Hematopoietic multipotent progenitor cell treated with erythropoietin and hydrocortisone succinate and interleukin-3 and kit ligand, for 17 days (in vitro differentiated cells): ENCODE measurements at regions not wholly inside any gene's neighbourhood (a gene's known extent, or its start where the extent isn't known, plus 50 kb on each side); places are given as distances from the start of the nearest gene placed in this dataset.
"Not testable (repeated sequence)": the region's sequence is repeated elsewhere in the genome, so short reads cannot be mapped to it uniquely, and the experiment has no call there.

Source experiments
- DNase-seq: peaks from one replicate; pipeline ENCODE4 v3.0.0-alpha.2; 2015; ENCODE audit warnings: low spot score

GRCh38 chr15:69684823-69685222 lies 232.2 kb downstream of the RPLP1 start:
- not testable (repeated sequence) for DNase-seq

- no peak for DNase-seq
Observed at GRCh38 chr15:69685512-69686452, 233.2 kb downstream of the RPLP1 start.

DNA sequence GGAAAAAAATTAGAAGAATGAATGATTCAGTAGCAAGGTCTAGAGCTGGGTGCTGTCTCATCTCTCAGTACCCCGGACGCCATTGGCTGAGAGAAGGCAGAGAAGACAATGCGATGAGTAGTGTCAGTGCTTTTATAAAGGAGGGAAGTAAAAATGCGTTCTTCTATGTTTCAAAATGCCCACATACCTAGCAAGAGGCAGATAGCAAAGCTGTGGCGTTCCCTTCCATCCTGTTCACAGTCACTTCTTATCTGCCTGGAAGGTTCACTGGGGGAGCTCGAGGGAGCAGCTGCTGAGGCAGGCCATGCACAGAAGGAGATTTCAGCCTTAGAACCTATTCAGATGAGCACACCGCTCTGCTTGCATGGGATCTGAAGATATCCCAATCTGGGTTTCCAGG lies 234.0 kb downstream of the RPLP1 start:
- no peak for DNase-seq

GRCh38 chr15:69689133-69689532 lies 236.5 kb downstream of the RPLP1 start:
- DNase-seq, result no peak

DNA sequence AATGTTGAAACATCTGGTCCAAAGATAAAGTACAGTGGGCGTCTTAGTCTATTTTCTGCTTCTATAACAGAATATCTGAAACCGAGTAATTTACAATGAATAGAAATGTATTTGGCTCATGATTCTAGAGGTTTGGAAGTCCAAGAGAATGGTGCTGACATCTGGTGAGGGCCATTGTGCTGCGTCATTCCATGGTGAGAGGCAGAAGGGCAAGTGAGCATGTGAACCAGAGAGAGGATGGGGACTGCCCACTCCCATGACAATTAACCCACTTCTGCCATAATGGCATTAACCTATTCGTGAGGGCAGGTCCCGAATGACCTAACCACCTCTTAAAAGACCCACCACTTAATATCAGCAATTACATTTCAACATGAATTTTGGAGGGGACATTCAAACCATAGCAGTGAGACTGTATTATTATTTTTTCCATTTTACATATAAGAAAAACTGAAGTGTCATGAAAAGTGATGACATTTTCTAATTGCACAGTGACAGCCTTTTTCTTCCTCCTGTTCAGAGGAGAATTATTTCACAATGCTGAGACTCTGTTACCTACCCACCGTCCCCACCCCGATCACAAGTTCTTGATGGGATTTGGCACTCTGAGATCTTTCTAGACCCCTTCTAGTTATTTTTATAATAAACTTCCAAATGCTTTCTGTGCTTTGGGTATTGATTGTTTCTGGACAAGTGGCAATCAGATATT lies 238.8 kb downstream of the RPLP1 start:
- no peak for DNase-seq

DNA sequence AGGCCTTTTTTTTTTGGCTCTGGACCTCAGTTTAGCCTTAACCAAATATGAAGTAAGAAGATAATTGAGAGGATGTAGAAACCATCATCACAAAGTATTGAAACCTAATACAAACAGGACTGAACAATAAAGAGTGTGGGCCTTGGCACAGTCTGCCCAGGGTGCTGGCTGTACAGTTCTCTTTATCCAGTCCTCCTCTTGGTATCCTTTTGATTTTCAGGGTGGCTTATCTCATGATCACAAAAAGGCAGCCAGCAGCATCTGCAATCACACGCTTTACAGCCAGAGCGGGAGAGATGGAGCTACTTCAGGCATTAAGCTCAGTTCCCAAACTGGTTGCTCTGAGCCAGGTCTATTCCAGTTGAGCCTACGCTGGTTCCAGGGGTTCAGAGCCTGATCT lies 239.7 kb downstream of the RPLP1 start:
- DNase-seq, result no peak

- no peak for DNase-seq
Observed at GRCh38 chr15:69693059-69693458, 240.4 kb downstream of the RPLP1 start.

DNA sequence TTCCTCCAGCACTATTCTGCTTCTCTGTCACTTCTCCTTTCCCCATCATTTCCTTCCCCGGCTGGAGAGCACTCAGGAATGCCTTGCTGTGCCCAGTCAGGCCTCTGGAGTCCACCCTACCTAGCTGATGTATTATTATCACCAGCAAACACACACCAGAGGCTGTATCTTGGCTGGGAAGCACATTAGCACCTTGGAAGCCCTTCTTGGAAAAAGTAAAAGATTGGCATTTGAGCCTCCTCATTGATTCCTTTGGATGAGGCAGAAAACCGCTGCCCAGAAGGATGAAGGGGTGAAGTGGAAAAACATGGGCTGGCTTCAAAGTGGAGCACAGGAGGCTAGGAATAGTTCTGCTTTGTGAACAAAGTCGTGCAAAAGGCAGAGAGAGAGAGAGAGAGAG lies 244.3 kb downstream of the RPLP1 start:
- no peak for DNase-seq

DNA sequence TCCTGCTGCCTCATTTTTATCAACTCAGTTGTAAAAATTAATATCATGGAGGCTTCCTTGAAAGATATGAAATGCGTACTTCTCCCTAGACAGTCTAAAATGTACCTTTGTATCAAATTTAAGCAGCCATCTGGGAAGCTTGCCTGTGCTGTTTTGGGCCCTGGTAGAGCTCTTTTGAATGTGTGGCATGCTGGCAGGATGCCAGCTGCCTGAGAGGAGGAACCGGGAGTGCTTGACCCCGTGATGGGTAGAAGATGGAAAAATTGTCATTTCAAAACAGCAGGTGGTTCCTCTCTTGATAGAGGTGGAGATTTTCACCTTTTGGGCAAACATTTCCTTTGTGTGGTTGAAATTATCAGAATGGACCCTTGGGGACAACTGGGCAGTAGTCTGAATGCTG lies 245.3 kb downstream of the RPLP1 start:
- no peak for DNase-seq

GRCh38 chr15:69699096-69699495 lies 246.5 kb downstream of the RPLP1 start:
- no peak for DNase-seq

- no peak for DNase-seq
Observed at GRCh38 chr15:69700380-69700779, 247.8 kb downstream of the RPLP1 start.

DNA sequence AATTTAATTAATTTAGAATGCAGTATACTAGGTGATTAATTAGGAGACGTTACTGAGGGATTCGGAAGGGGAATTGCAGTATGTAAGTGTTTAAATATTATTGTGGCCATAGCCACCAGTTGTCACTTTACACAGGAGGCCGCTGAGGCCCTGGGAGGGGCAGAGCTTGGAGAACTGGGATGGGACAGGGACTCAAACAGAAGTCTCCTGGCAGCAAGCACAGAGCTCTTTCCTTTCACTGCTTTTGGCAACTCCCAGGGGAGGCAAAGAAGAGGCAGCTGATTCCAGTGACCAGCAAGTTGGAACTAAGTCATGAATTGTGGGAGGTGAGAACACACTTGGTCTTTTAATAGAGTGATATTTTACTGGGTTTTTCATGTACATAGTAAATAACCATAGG lies 248.6 kb downstream of the RPLP1 start:
- no peak for DNase-seq

GRCh38 chr15:69703532-69704187 lies 251.0 kb downstream of the RPLP1 start:
- DNase-seq, result no peak

GRCh38 chr15:69704229-69704628 lies 251.6 kb downstream of the RPLP1 start:
- no peak for DNase-seq

GRCh38 chr15:69704700-69705099 lies 252.1 kb downstream of the RPLP1 start:
- no peak for DNase-seq

- DNase-seq, result no peak
Observed at GRCh38 chr15:69706353-69707097, 253.9 kb downstream of the RPLP1 start.

DNA sequence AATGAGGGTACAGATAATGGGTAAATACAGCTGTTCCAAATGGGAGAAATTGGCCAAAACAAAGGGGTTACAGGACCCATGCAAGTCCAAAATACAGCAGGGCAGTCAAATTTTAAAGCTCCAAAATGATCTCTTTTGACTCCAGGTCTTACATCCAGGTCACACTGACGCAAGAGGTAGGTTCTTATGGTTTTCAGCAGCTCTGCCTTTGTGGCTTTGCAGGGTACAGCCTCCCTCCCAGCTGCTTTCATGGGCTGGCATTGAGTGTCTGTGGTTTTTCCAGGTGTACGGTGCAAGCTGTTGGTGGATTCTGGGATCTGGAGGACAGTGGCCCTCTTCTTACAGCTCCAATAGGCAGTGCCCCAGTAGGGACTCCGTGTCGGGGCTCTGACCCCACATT lies 254.6 kb downstream of the RPLP1 start:
- not testable (repeated sequence) for DNase-seq

DNA sequence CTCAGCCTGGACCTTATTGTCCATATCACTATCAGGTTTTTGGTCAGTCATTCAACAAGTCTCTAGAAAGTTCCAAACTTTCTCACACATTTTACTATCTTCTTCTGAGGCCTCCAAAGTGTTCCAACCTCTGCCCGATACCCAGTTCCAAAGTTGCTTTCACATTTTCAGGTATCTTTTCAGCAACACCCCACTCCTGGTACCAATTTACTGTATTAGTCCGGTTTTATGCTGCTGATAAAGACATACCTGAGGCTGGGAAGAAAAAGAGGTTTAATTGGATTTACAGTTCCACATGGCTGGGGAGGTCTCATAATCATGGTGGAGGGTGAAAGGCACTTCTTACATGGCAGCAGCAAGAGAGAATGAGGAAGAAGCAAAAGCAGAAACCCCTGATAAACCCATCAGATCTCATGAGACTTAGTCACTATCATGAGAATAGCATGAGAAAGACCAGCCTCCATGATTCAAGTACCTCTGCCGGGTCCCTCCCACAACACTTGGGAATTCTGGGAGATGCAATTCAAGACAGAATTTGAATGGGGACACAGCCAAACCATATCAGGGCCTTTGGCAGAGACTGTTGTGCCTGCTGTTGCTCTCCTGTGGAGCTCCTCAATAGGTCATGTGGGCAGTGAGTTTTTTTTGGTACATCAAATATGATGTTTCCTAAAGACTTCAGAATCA lies 256.0 kb downstream of the RPLP1 start:
- not testable (repeated sequence) for DNase-seq

GRCh38 chr15:69712991-69713390 lies 260.4 kb downstream of the RPLP1 start:
- no peak for DNase-seq

- no peak for DNase-seq
Observed at GRCh38 chr15:69713726-69714559, 261.3 kb downstream of the RPLP1 start.

DNA sequence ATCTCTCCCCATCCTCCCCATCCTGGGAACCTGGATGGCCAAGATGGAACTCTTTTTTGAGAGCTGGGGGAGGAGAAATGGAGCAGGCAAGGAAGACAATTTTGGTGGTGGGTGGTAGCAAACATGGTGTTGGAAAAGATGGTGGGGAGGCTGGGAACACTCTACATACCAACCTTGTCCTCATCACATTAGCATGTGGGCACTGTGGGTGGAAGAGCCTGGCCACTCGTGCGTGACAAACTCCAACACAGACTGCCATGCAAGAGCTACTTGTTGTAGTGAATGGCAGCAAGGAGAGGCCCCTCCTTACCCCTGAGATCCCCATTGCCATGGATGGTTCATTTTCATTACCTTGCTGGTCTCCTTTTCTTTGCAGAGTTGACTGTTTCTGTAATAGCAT lies 262.6 kb downstream of the RPLP1 start:
- no peak for DNase-seq
